ENCODE measurements at regions not wholly inside any gene's neighbourhood (a gene's known extent, or its start where the extent isn't known, plus 50 kb on each side); places are given as distances from the start of the nearest gene placed in this dataset.

GRCh38 chr5:72692651-72693442, 123.6 kb upstream of the TNPO1 start:
- no peak for TF ChIP-seq CTCF (IDR thresholded peaks at IDR 0.05)
- TF ChIP-seq POLR2A (IDR thresholded peaks at IDR 0.05): no peak
- WGBS (ENCODE audit: insufficient coverage, low coverage, low lambda C conversion rate, missing lambda C conversion rate): 45% methylated on average over 9 of the region's 9 CpGs
- Histone ChIP-seq H3K9me3 (no peaks in the 10 kb centered on the region), H3K27ac (no peak overlapping the region), H3K27me3 (no peaks in the 10 kb centered on the region), H3K36me3 (no peaks in the 10 kb centered on the region), H3K4me1 (no peaks in the 10 kb centered on the region), H3K4me3 (no peak overlapping the region)
- ATAC-seq (no peak), DNase-seq (no peak)
- intact Hi-C loops (cut with DNase I): no loop called here

- WGBS (ENCODE audit: insufficient coverage, low coverage, low lambda C conversion rate, missing lambda C conversion rate): 51% methylated on average over 4 of the region's 4 CpGs
- H3K4me3 ChIP-seq: no peak overlapping the region
- no peaks in the 10 kb centered on the region for H3K4me1 ChIP-seq
- no peaks in the 10 kb centered on the region for H3K36me3 ChIP-seq
- H3K9me3 ChIP-seq: no peaks in the 10 kb centered on the region
- intact Hi-C loops (cut with DNase I): no loop called here
- DNase-seq: no peak
- no peaks in the 10 kb centered on the region for H3K27me3 ChIP-seq
- TF ChIP-seq CTCF (IDR thresholded peaks at IDR 0.05) (no peak), POLR2A (IDR thresholded peaks at IDR 0.05) (no peak)
- no peak for ATAC-seq
- H3K27ac ChIP-seq: no peak overlapping the region
Measured at GRCh38 chr5:72692231-72692637, 124.2 kb upstream of the TNPO1 start.

- H3K27me3 ChIP-seq: no peaks in the 10 kb centered on the region
- no peaks in the 10 kb centered on the region for H3K4me1 ChIP-seq
- H3K4me3 ChIP-seq: no peak overlapping the region
- H3K9me3 ChIP-seq: no peaks in the 10 kb centered on the region
- DNase-seq (no peak), ATAC-seq (no peak)
- H3K36me3 ChIP-seq: no peaks in the 10 kb centered on the region
- intact Hi-C loops (cut with DNase I): no loop called here
- TF ChIP-seq POLR2A (IDR thresholded peaks at IDR 0.05): no peak
- TF ChIP-seq CTCF (IDR thresholded peaks at IDR 0.05): no peak
- no peak overlapping the region for H3K27ac ChIP-seq
- WGBS (ENCODE audit: insufficient coverage, low coverage, low lambda C conversion rate, missing lambda C conversion rate): 78% methylated on average over 3 of the region's 3 CpGs
Measured at GRCh38 chr5:72691751-72692150, 124.7 kb upstream of the TNPO1 start.

- TF ChIP-seq CTCF (IDR thresholded peaks at IDR 0.05) (no peak), POLR2A (IDR thresholded peaks at IDR 0.05) (no peak)
- Histone ChIP-seq H3K27ac (no peak overlapping the region), H3K4me3 (no peak overlapping the region), H3K9me3 (no peaks in the 10 kb centered on the region), H3K4me1 (no peaks in the 10 kb centered on the region), H3K36me3 (no peaks in the 10 kb centered on the region), H3K27me3 (no peaks in the 10 kb centered on the region)
- ATAC-seq (no peak), DNase-seq (no peak)
- 65% methylated on average over 3 of the region's 3 CpGs for WGBS (ENCODE audit: insufficient coverage, low coverage, low lambda C conversion rate, missing lambda C conversion rate)
- intact Hi-C loops (cut with DNase I): no loop called here
Measured at GRCh38 chr5:72688916-72689315, 127.5 kb upstream of the TNPO1 start.

Data from right lobe of liver (tissue), 6 donors.